ENCODE measurements at regions not wholly inside any gene's neighbourhood (a gene's known extent, or its start where the extent isn't known, plus 50 kb on each side); places are given as distances from the start of the nearest gene placed in this dataset.
"Not testable (repeated sequence)": the region's sequence is repeated elsewhere in the genome, so short reads cannot be mapped to it uniquely, and the experiment has no call there.

DNA sequence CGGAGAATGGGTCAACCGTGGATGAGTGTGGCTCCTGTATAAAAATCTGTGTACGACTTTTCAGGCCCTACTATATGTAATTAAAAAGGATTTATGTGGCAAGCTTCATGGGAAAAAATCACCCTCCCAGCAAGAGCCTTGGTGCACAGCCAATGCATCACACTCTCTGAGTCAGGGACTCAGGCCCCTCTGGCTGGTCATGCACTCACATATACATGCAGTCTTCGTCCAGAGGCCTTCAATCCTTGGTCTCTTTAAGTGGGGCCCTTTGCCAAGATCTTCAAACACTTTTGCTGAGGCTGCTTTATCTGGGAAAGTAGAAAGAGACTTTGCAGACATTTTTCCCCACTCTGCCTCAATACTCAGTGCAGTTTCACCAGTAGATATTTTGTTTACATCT is 311.4 kb upstream of the FSTL5 start:
- ChIA-PET POLR2A (no interaction called here), CTCF (no interaction called here)
- DNase-seq (ENCODE audit: low read depth, low spot score): no peak
- Histone ChIP-seq H3K27me3 (ENCODE audit: control insufficient read depth, insufficient read depth, low read length) (no peaks in the 10 kb centered on the region), H3K9me3 (ENCODE audit: control insufficient read depth, insufficient read depth, low read length) (no peaks in the 10 kb centered on the region), H3K4me3 (ENCODE audit: low read depth, low read length) (no peak overlapping the region), H3K27ac (ENCODE audit: low read depth, low read length) (no peak overlapping the region)
- TF ChIP-seq, protein P1, sequence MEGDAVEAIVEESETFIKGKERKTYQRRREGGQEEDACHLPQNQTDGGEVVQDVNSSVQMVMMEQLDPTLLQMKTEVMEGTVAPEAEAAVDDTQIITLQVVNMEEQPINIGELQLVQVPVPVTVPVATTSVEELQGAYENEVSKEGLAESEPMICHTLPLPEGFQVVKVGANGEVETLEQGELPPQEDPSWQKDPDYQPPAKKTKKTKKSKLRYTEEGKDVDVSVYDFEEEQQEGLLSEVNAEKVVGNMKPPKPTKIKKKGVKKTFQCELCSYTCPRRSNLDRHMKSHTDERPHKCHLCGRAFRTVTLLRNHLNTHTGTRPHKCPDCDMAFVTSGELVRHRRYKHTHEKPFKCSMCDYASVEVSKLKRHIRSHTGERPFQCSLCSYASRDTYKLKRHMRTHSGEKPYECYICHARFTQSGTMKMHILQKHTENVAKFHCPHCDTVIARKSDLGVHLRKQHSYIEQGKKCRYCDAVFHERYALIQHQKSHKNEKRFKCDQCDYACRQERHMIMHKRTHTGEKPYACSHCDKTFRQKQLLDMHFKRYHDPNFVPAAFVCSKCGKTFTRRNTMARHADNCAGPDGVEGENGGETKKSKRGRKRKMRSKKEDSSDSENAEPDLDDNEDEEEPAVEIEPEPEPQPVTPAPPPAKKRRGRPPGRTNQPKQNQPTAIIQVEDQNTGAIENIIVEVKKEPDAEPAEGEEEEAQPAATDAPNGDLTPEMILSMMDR (IDR thresholded peaks at IDR 0.05; ENCODE audit: low read depth, low read length): no peak

DNA sequence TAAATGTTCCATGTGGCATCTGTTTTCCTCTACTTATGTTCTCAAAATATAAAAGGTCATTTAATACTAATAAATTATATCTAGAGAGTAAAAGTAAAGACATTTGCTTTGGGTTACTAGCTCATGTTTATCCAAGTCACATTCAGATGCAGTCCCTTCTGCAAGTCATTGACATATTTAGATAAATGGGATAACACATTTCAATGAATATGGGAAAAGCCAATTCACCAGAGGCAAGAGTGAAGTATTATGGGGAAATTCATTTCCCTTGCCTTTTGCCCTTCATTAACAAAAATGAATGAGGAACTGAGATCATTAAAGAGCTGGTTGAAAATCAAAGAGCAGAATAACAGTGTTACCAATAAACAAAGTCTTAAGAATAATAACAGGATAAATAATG is 306.2 kb upstream of the FSTL5 start:
- ChIA-PET POLR2A (no interaction called here), CTCF (no interaction called here)
- Histone ChIP-seq H3K27me3 (ENCODE audit: control insufficient read depth, insufficient read depth, low read length) (no peaks in the 10 kb centered on the region), H3K4me3 (ENCODE audit: low read depth, low read length) (no peak overlapping the region), H3K9me3 (ENCODE audit: control insufficient read depth, insufficient read depth, low read length) (no peaks in the 10 kb centered on the region), H3K27ac (ENCODE audit: low read depth, low read length) (no peak overlapping the region)
- no peak for DNase-seq (ENCODE audit: low read depth, low spot score)
- TF ChIP-seq, protein P1 (IDR thresholded peaks at IDR 0.05; ENCODE audit: low read depth, low read length): no peak

- H3K9me3 ChIP-seq (ENCODE audit: control insufficient read depth, insufficient read depth, low read length); H3K27me3 ChIP-seq (ENCODE audit: control insufficient read depth, insufficient read depth, low read length); POLR2A ChIA-PET; H3K27ac ChIP-seq (ENCODE audit: low read depth, low read length); CTCF ChIA-PET; H3K4me3 ChIP-seq (ENCODE audit: low read depth, low read length); DNase-seq (ENCODE audit: low read depth, low spot score): not testable (repeated sequence)
Measured at GRCh38 chr4:162465356-162465755, 301.6 kb upstream of the FSTL5 start.

- no peak for DNase-seq (ENCODE audit: low read depth, low spot score)
- Histone ChIP-seq H3K9me3 (ENCODE audit: control insufficient read depth, insufficient read depth, low read length) (no peaks in the 10 kb centered on the region; the same call in 1 of the 2 replicates), H3K27ac (ENCODE audit: low read depth, low read length) (no peak overlapping the region), H3K27me3 (ENCODE audit: control insufficient read depth, insufficient read depth, low read length) (no peaks in the 10 kb centered on the region), H3K4me3 (ENCODE audit: low read depth, low read length) (no peak overlapping the region)
- ChIA-PET CTCF (no interaction called here), POLR2A (no interaction called here)
- TF ChIP-seq, protein P1 (IDR thresholded peaks at IDR 0.05; ENCODE audit: low read depth, low read length): no peak
Measured at GRCh38 chr4:162461952-162462351, 298.2 kb upstream of the FSTL5 start.

- DNase-seq (ENCODE audit: low read depth, low spot score): no peak
- TF ChIP-seq, protein P1 (IDR thresholded peaks at IDR 0.05; ENCODE audit: low read depth, low read length): no peak
- Histone ChIP-seq H3K27ac (ENCODE audit: low read depth, low read length) (no peak overlapping the region), H3K9me3 (ENCODE audit: control insufficient read depth, insufficient read depth, low read length) (no peaks in the 10 kb centered on the region; the same call in 1 of the 2 replicates), H3K27me3 (ENCODE audit: control insufficient read depth, insufficient read depth, low read length) (no peaks in the 10 kb centered on the region), H3K4me3 (ENCODE audit: low read depth, low read length) (no peak overlapping the region)
- ChIA-PET POLR2A (no interaction called here), CTCF (no interaction called here)
Measured at GRCh38 chr4:162458051-162458450, 294.3 kb upstream of the FSTL5 start.

Measured in AG04450 (cell line).